ENCODE measurements at regions not wholly inside any gene's neighbourhood (a gene's known extent, or its start where the extent isn't known, plus 50 kb on each side); places are given as distances from the start of the nearest gene placed in this dataset.

GRCh38 chr4:140296335-140297220 lies 76.9 kb upstream of the SCOC start:
- H3K27me3 ChIP-seq: no peaks in the 10 kb centered on the region
- H3K27ac ChIP-seq: peak overlapping the region; percentile 74 to 82
- H3K9me3 ChIP-seq: no peaks in the 10 kb centered on the region
- DNase-seq: peak; percentile 81 to 91
- no peak for TF ChIP-seq POLR2A (IDR thresholded peaks at IDR 0.05)
- TF ChIP-seq, protein P1, sequence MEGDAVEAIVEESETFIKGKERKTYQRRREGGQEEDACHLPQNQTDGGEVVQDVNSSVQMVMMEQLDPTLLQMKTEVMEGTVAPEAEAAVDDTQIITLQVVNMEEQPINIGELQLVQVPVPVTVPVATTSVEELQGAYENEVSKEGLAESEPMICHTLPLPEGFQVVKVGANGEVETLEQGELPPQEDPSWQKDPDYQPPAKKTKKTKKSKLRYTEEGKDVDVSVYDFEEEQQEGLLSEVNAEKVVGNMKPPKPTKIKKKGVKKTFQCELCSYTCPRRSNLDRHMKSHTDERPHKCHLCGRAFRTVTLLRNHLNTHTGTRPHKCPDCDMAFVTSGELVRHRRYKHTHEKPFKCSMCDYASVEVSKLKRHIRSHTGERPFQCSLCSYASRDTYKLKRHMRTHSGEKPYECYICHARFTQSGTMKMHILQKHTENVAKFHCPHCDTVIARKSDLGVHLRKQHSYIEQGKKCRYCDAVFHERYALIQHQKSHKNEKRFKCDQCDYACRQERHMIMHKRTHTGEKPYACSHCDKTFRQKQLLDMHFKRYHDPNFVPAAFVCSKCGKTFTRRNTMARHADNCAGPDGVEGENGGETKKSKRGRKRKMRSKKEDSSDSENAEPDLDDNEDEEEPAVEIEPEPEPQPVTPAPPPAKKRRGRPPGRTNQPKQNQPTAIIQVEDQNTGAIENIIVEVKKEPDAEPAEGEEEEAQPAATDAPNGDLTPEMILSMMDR (IDR thresholded peaks at IDR 0.05): peak in 2 of 4 experiments; percentile 20 to 21
- no peaks in the 10 kb centered on the region for H3K4me1 ChIP-seq
- H3K4me3 ChIP-seq: peak overlapping the region; percentile 5 to 14
- no peaks in the 10 kb centered on the region for H3K36me3 ChIP-seq
- intact Hi-C loops (cut with DNase I; ENCODE audit: low total_unique reads): no loop called here

GRCh38 chr4:140293979-140294378 lies 79.5 kb upstream of the SCOC start:
- H3K36me3 ChIP-seq: no peaks in the 10 kb centered on the region
- no peak for DNase-seq
- H3K4me1 ChIP-seq: no peaks in the 10 kb centered on the region
- no peaks in the 10 kb centered on the region for H3K9me3 ChIP-seq
- H3K27ac ChIP-seq: no peak overlapping the region
- intact Hi-C loops (cut with DNase I; ENCODE audit: low total_unique reads): no loop called here
- TF ChIP-seq POLR2A (IDR thresholded peaks at IDR 0.05): no peak
- TF ChIP-seq, protein P1 (IDR thresholded peaks at IDR 0.05): no peak
- H3K27me3 ChIP-seq: no peaks in the 10 kb centered on the region
- H3K4me3 ChIP-seq: no peak overlapping the region

DNA sequence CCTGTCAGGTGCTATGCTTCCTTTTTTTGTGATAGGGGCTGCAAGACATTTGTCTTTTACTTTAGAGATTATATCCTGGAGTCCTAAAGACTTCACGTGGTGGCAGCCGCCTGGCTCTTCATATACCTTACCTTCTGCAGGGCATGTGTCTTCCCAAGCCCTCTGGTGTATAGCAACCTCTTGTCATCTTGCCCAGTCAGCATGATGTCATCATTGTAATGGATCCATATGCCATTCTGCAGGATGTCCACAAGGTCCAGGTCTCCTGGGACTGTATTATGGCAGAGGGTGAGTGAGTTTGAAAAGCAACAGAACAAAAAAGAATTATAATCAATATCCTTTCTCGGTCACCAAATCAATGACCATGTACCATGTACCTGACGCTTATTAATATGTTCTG lies 82.2 kb upstream of the SCOC start:
- no peak for DNase-seq
- Histone ChIP-seq H3K36me3 (no peaks in the 10 kb centered on the region), H3K4me1 (no peaks in the 10 kb centered on the region), H3K27me3 (no peaks in the 10 kb centered on the region), H3K4me3 (no peak overlapping the region), H3K9me3 (no peaks in the 10 kb centered on the region), H3K27ac (no peak overlapping the region)
- TF ChIP-seq, protein P1 (IDR thresholded peaks at IDR 0.05): no peak
- no peak for TF ChIP-seq POLR2A (IDR thresholded peaks at IDR 0.05)
- intact Hi-C loops (cut with DNase I; ENCODE audit: low total_unique reads): no loop called here

DNA sequence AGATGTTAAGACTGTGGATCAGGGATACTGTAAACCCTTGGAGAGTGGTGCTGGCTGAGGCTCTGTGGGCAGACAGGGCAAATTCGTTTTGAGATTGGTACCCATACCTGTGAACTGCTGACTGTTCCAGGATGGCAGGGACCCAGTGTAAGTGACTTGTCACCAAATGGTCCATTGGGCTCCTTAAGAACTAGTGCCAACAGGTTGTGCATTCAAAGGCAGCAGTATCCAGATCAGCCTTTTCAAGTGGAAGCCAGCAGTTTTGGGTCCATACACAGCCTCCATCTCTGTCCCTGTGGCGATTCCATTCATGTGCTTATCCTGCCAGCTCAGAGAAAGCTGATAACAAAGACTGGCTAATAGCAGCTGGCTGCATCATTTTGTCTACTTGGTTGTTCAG lies 84.0 kb upstream of the SCOC start:
- Histone ChIP-seq H3K9me3 (no peaks in the 10 kb centered on the region), H3K4me3 (no peak overlapping the region), H3K36me3 (no peaks in the 10 kb centered on the region), H3K27me3 (no peaks in the 10 kb centered on the region), H3K27ac (no peak overlapping the region), H3K4me1 (no peaks in the 10 kb centered on the region)
- intact Hi-C loops (cut with DNase I; ENCODE audit: low total_unique reads): no loop called here
- DNase-seq: no peak
- no peak for TF ChIP-seq POLR2A (IDR thresholded peaks at IDR 0.05)
- TF ChIP-seq, protein P1 (IDR thresholded peaks at IDR 0.05): no peak

- TF ChIP-seq POLR2A (IDR thresholded peaks at IDR 0.05): no peak
- TF ChIP-seq, protein P1 (IDR thresholded peaks at IDR 0.05): no peak
- no peaks in the 10 kb centered on the region for H3K9me3 ChIP-seq
- peak in 1 of 2 donors; percentile 21 for DNase-seq
- H3K27me3 ChIP-seq: no peaks in the 10 kb centered on the region
- no peak overlapping the region for H3K27ac ChIP-seq
- no peak overlapping the region for H3K4me3 ChIP-seq
- intact Hi-C loops (cut with DNase I; ENCODE audit: low total_unique reads): no loop called here
- no peaks in the 10 kb centered on the region for H3K4me1 ChIP-seq
- no peaks in the 10 kb centered on the region for H3K36me3 ChIP-seq
Measured at GRCh38 chr4:140286456-140286855, 87.0 kb upstream of the SCOC start.
